H1 (cell line): ENCODE measurements at regions not wholly inside any gene's neighbourhood (a gene's known extent, or its start where the extent isn't known, plus 50 kb on each side); places are given as distances from the start of the nearest gene placed in this dataset.

Experiments used
- CTCF ChIA-PET: fragments of 300-600 bp; sonication (Branson Sonifier 250); formaldehyde crosslinking; loops from one replicate; lab custom pipeline; 2021; ENCODE audit not compliant: partially characterized antibody; lab: Charles Lee
- POLR2A ChIA-PET: fragments of 300-600 bp; sonication (Branson Sonifier 250); formaldehyde crosslinking; loops from one replicate; lab custom pipeline; 2021; ENCODE audit warnings: inconsistent platforms; ENCODE audit not compliant: partially characterized antibody; lab: Charles Lee
- DNase-seq, 2 experiments: peaks; one replicate each; pipeline versions ENCODE4 v3.0.0 to v3.0.0-alpha.2; 2010 to 2022; ENCODE audit warnings: low spot score in 2 of 2, low read depth in 1 of 2, mixed read lengths in 1 of 2
- FAIRE-seq: peaks from 2 replicates; lab custom pipeline; 2011; peaks lifted over from hg19 to GRCh38; lab: Jason Lieb, UNC
- H2AFZ ChIP-seq: 2 replicates; pipeline ENCODE4 v1.8.1; 2012; ENCODE audit warnings: low read length, inconsistent platforms
- H2AK5ac ChIP-seq: 2 replicates; pipeline ENCODE4 v1.6.1; 2013; ENCODE audit warnings: low read depth, low read length
- H2BK120ac ChIP-seq: replicated peaks from 2 replicates; pipeline ENCODE3; 2013; ENCODE audit warnings: low read depth, low read length, inconsistent platforms
- H2BK12ac ChIP-seq: 2 replicates; pipeline ENCODE4 v1.6.1; 2013; ENCODE audit warnings: low read depth, low read length
- H2BK15ac ChIP-seq: 2 replicates; pipeline ENCODE4 v1.6.1; 2013; ENCODE audit warnings: low read length
- H2BK20ac ChIP-seq: 2 replicates; pipeline ENCODE4 v1.6.1; 2013; ENCODE audit warnings: low read length
- H2BK5ac ChIP-seq: 2 replicates; pipeline ENCODE4 v1.6.1; 2013; ENCODE audit warnings: low read depth, low read length
- H3K14ac ChIP-seq: 2 replicates; pipeline ENCODE4 v1.6.1; 2013; ENCODE audit warnings: inconsistent platforms; ENCODE audit not compliant: insufficient read length
- H3K18ac ChIP-seq: 2 replicates; pipeline ENCODE4 v1.6.1; 2013; ENCODE audit warnings: low read length; ENCODE audit errors: extremely low read depth
- H3K23ac ChIP-seq: 2 replicates; pipeline ENCODE4 v1.6.1; 2013; ENCODE audit warnings: inconsistent platforms; ENCODE audit not compliant: insufficient read length
- H3K23me2 ChIP-seq: 2 replicates; pipeline ENCODE4 v1.6.1; 2013; ENCODE audit warnings: low read depth, low read length
- H3K27ac ChIP-seq: 2 replicates; pipeline ENCODE4 v1.6.1; 2011; ENCODE audit warnings: low read depth, low read length, inconsistent platforms
- H3K27me3 ChIP-seq, 4 experiments: replicated peaks in 1 of 4; 1 replicate in 1 of 4; 2 replicates in 3 of 4; pipeline versions ENCODE4 v1.6.1 to v1.8.1; 2011 to 2013; ENCODE audit warnings: low read length in 3 of 4, mild to moderate bottlenecking in 3 of 4, inconsistent platforms in 2 of 4, mixed read lengths in 2 of 4, moderate library complexity in 1 of 4; ENCODE audit not compliant: control insufficient read depth in 3 of 4, insufficient read depth in 3 of 4; ENCODE audit errors: extremely low read depth in 1 of 4
- H3K36me3 ChIP-seq, 4 experiments: 2 replicates each; pipeline versions ENCODE4 v1.6.1 to v1.8.1; 2011 to 2013; ENCODE audit warnings: mild to moderate bottlenecking in 4 of 4, low read length in 3 of 4, moderate library complexity in 2 of 4, control low read depth in 1 of 4, inconsistent platforms in 1 of 4; ENCODE audit not compliant: insufficient read depth in 4 of 4, control insufficient read depth in 2 of 4
- H3K4ac ChIP-seq: replicated peaks from 2 replicates; pipeline ENCODE3; 2013; ENCODE audit warnings: low read length, low read depth, mixed read lengths, inconsistent platforms; ENCODE audit not compliant: insufficient read length
- H3K4me1 ChIP-seq, 4 experiments: replicated peaks in 1 of 4; 1 replicate in 1 of 4; 2 replicates in 3 of 4; pipeline versions ENCODE4 v1.6.1 to v1.8.1; 2011 to 2013; ENCODE audit warnings: low read length in 3 of 4, inconsistent platforms in 2 of 4, mixed read lengths in 1 of 4; ENCODE audit not compliant: insufficient read depth in 4 of 4, control insufficient read depth in 3 of 4
- H3K4me2 ChIP-seq, 2 experiments: 2 replicates each; pipeline versions ENCODE4 v1.6.1 to v1.8.1; 2011 to 2013; ENCODE audit warnings: low read depth in 2 of 2, low read length in 2 of 2, control low read depth in 1 of 2, inconsistent platforms in 1 of 2, mild to moderate bottlenecking in 1 of 2; ENCODE audit not compliant: insufficient read depth in 1 of 2
- H3K4me3 ChIP-seq, 4 experiments: fragments of 200-600, 300-600 bp in 1 of 4; sonication (generic), shearing (Covaris generic), sonication (Bioruptor Twin) in 1 of 4; 2 replicates each; pipeline versions ENCODE4 v1.5.1 to v1.8.1; 2011 to 2016; ENCODE audit warnings: low read length in 4 of 4, low read depth in 3 of 4, control low read depth in 2 of 4, inconsistent platforms in 2 of 4, mild to moderate bottlenecking in 2 of 4, mixed read lengths in 1 of 4, moderate library complexity in 1 of 4; ENCODE audit not compliant: insufficient read depth in 2 of 4; ENCODE audit errors: extremely low read depth in 1 of 4
- H3K56ac ChIP-seq: replicated peaks from 2 replicates; pipeline ENCODE3; 2013; ENCODE audit warnings: low read depth, mild to moderate bottlenecking, mixed read lengths, low read length, inconsistent platforms; ENCODE audit not compliant: insufficient read length
- H3K79me1 ChIP-seq: 2 replicates; pipeline ENCODE4 v1.6.1; 2013; ENCODE audit warnings: low read depth, low read length, control low read depth
- H3K79me2 ChIP-seq, 2 experiments: 2 replicates each; pipeline versions ENCODE4 v1.6.1 to v1.8.1; 2012 to 2013; ENCODE audit warnings: low read length in 2 of 2, mild to moderate bottlenecking in 2 of 2, inconsistent platforms in 1 of 2; ENCODE audit not compliant: insufficient read depth in 2 of 2, control insufficient read depth in 1 of 2
- H3K9ac ChIP-seq, 4 experiments: replicated peaks in 1 of 4; 1 replicate in 1 of 4; 2 replicates in 3 of 4; pipeline versions ENCODE4 v1.6.1 to v1.8.1; 2011 to 2013; ENCODE audit warnings: low read depth in 3 of 4, low read length in 3 of 4, control low read depth in 2 of 4, mild to moderate bottlenecking in 2 of 4, moderate library complexity in 2 of 4, inconsistent platforms in 1 of 4; ENCODE audit errors: extremely low read depth in 1 of 4
- H3K9me3 ChIP-seq, 2 experiments: 2 replicates each; pipeline versions ENCODE4 v1.6.1 to v1.8.1; 2012 to 2013; ENCODE audit warnings: mild to moderate bottlenecking in 2 of 2, moderate library complexity in 2 of 2, control low read depth in 1 of 2, inconsistent platforms in 1 of 2, low read depth in 1 of 2, low read length in 1 of 2, mixed read lengths in 1 of 2; ENCODE audit not compliant: insufficient read depth in 2 of 2
- H4K20me1 ChIP-seq, 2 experiments: replicated peaks in 1 of 2; 2 replicates each; pipeline versions ENCODE3 to v1.8.1; 2011 to 2013; ENCODE audit warnings: inconsistent platforms in 2 of 2, low read length in 2 of 2, mild to moderate bottlenecking in 1 of 2; ENCODE audit not compliant: insufficient read depth in 2 of 2, control insufficient read depth in 1 of 2
- H4K5ac ChIP-seq: 2 replicates; pipeline ENCODE4 v1.6.1; 2013; ENCODE audit warnings: low read length, low read depth, mixed read lengths, inconsistent platforms; ENCODE audit not compliant: insufficient read length
- H4K8ac ChIP-seq: 2 replicates; pipeline ENCODE4 v1.8.0; 2013; ENCODE audit warnings: mild to moderate bottlenecking, moderate library complexity, low read length, inconsistent platforms; ENCODE audit not compliant: insufficient read depth; ENCODE audit errors: extremely low read depth
- H4K91ac ChIP-seq: replicated peaks from 2 replicates; pipeline ENCODE3; 2013; ENCODE audit warnings: low read length, mixed read lengths, inconsistent platforms; ENCODE audit not compliant: insufficient read length
- ASH2L ChIP-seq: fragments of 200-600, 300-600 bp; sonication (generic); IDR thresholded peaks from one replicate; pipeline ENCODE4 v1.7.1; 2017; ENCODE audit warnings: low read length
- BACH1 ChIP-seq: IDR thresholded peaks from 2 replicates; pipeline ENCODE4 v1.6.1; 2012; ENCODE audit warnings: low read length, improper control_type of control experiment
- CEBPB ChIP-seq: IDR thresholded peaks from 2 replicates; pipeline ENCODE4 v1.6.1; 2012; ENCODE audit warnings: low read depth, low read length
- CTBP2 ChIP-seq: IDR thresholded peaks from 2 replicates; pipeline ENCODE4 v1.7.0; 2011; ENCODE audit warnings: borderline replicate concordance, mild to moderate bottlenecking, moderate library complexity, mixed read lengths, low read length; ENCODE audit not compliant: insufficient read depth, insufficient read length
- EGR1 ChIP-seq: IDR thresholded peaks from 2 replicates; pipeline ENCODE4 v1.6.1; 2011; ENCODE audit warnings: low read depth, low read length, borderline replicate concordance
- RAD21 ChIP-seq, 2 experiments: IDR thresholded peaks in 1 of 2; conservative IDR thresholded peaks in 1 of 2; 2 replicates each; pipeline ENCODE4 v1.6.1; 2011; ENCODE audit warnings: low read depth in 2 of 2, low read length in 2 of 2, improper control_type of control experiment in 1 of 2, inconsistent platforms in 1 of 2, mild to moderate bottlenecking in 1 of 2, moderate library complexity in 1 of 2
- RBBP5 ChIP-seq: IDR thresholded peaks from 2 replicates; pipeline ENCODE4 v1.7.1; 2012; ENCODE audit warnings: low read depth, mild to moderate bottlenecking, inconsistent platforms, low read length, moderate library complexity, borderline replicate concordance
- RNF2 ChIP-seq: fragments of 200-900, 300-1000 bp; sonication (generic); IDR thresholded peaks from 2 replicates; pipeline ENCODE4 v1.7.1; 2016; ENCODE audit warnings: borderline replicate concordance, low read depth, mild to moderate bottlenecking, antibody characterized with exemption, low read length; ENCODE audit not compliant: poor library complexity, severe bottlenecking; ENCODE audit errors: missing control alignments
- SP4 ChIP-seq: IDR thresholded peaks from 2 replicates; pipeline ENCODE4 v1.6.1; 2012; ENCODE audit warnings: low read length, inconsistent platforms
- YY1 ChIP-seq: IDR thresholded peaks from 2 replicates; pipeline ENCODE4 v1.6.1; 2011; ENCODE audit warnings: low read depth, mild to moderate bottlenecking, low read length
- WGBS, 2 experiments: shearing (Covaris generic) in 1 of 2; methylation state at CpG; one replicate each; pipeline versions ENCODE4 v1.1.6 to v1.1.7; 2013 to 2015; ENCODE audit warnings: low lambda C conversion rate in 2 of 2, mixed read lengths in 2 of 2, inconsistent platforms in 1 of 2, low coverage in 1 of 2, missing lambda C conversion rate in 1 of 2; ENCODE audit not compliant: insufficient replicate concordance in 2 of 2, insufficient coverage in 1 of 2, insufficient read length in 1 of 2; ENCODE audit errors: extremely low coverage in 1 of 2, missing lambda C conversion rate in 1 of 2; 5-methylcytosine and 5-hydroxymethylcytosine counted together
- TF ChIP-seq, protein P1 (sequence below): IDR thresholded peaks from 2 replicates; pipeline ENCODE4 v1.6.1; 2012; ENCODE audit warnings: low read length, inconsistent platforms
- TF ChIP-seq, protein P2 (sequence below): IDR thresholded peaks from 2 replicates; pipeline ENCODE4 v1.6.1; 2012; ENCODE audit warnings: inconsistent platforms

DNA sequence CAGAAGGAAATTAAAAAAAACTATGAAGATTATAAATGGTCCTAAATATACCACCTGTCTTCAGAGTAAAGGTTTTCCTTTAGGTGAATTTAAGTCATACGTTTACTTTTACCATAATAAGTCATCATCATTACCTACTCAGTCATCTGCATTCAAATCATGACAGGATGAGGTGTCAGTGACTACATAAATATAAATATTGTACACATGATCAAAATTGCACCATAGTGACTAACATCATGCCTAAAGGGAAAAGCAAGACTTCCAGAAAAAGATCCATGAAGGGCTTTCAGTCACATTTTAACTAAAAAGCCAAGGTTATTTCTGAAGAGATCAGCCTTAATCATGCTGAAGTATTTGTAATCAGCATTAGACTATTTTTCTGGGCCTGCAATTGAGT lies 759.9 kb upstream of the FLRT2 start:
- Histone ChIP-seq H2AFZ (no peak overlapping the region), H2BK5ac (no peak overlapping the region), H3K9me3 (no peaks in the 10 kb centered on the region), H3K56ac (no peak overlapping the region), H2BK20ac (no peak overlapping the region), H3K27me3 (no peaks in the 10 kb centered on the region), H2BK15ac (no peak overlapping the region), H3K4me3 (no peak overlapping the region), H3K14ac (no peak overlapping the region), H3K23ac (no peak overlapping the region), H4K20me1 (no peaks in the 10 kb centered on the region), H2BK120ac (no peak overlapping the region), H3K4me1 (no peaks in the 10 kb centered on the region), H3K4me2 (no peak overlapping the region), H2BK12ac (no peak overlapping the region), H3K36me3 (no peaks in the 10 kb centered on the region), H4K5ac (no peak overlapping the region), H3K9ac (no peak overlapping the region), H4K8ac (no peak overlapping the region), H3K4ac (no peak overlapping the region), H2AK5ac (no peak overlapping the region), H3K23me2 (no peaks in the 10 kb centered on the region), H4K91ac (no peak overlapping the region), H3K18ac (no peak overlapping the region), H3K27ac (no peak overlapping the region), H3K79me2 (no peaks in the 10 kb centered on the region), H3K79me1 (no peaks in the 10 kb centered on the region)
- POLR2A ChIA-PET: no interaction called here
- DNase-seq (no peak), FAIRE-seq (no peak)
- CTCF ChIA-PET: no interaction called here
- WGBS, 2 experiments: 81% methylated on average over 1 of the region's 1 CpG; no CpG with 5 or more reads in 1 of the 2 experiments
- no peak for TF ChIP-seq SP4
- TF ChIP-seq YY1: no peak
- no peak for TF ChIP-seq RAD21 (IDR thresholded peaks at IDR 0.05 in 1 of 2, conservative IDR thresholded peaks at IDR 0.05 in 1 of 2; ENCODE audit: low read depth in 2 of 2, low read length in 2 of 2)
- TF ChIP-seq, protein P1, sequence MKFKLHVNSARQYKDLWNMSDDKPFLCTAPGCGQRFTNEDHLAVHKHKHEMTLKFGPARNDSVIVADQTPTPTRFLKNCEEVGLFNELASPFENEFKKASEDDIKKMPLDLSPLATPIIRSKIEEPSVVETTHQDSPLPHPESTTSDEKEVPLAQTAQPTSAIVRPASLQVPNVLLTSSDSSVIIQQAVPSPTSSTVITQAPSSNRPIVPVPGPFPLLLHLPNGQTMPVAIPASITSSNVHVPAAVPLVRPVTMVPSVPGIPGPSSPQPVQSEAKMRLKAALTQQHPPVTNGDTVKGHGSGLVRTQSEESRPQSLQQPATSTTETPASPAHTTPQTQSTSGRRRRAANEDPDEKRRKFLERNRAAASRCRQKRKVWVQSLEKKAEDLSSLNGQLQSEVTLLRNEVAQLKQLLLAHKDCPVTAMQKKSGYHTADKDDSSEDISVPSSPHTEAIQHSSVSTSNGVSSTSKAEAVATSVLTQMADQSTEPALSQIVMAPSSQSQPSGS: no peak
- no peak for TF ChIP-seq CEBPB
- TF ChIP-seq CTBP2: no peak
- TF ChIP-seq ASH2L: no peak
- TF ChIP-seq EGR1: no peak
- no peak for TF ChIP-seq RNF2
- no peak for TF ChIP-seq RBBP5
- TF ChIP-seq, protein P2, sequence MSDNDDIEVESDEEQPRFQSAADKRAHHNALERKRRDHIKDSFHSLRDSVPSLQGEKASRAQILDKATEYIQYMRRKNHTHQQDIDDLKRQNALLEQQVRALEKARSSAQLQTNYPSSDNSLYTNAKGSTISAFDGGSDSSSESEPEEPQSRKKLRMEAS: no peak
- TF ChIP-seq BACH1: no peak
- TF ChIP-seq, all 59 proteins: peak for 0
